PC-9 (cell line): ENCODE measurements at regions not wholly inside any gene's neighbourhood (a gene's known extent, or its start where the extent isn't known, plus 50 kb on each side); places are given as distances from the start of the nearest gene placed in this dataset.

Experiments
- CTCF ChIP-seq: fragments of 200-600 bp; sonication (generic); conservative IDR thresholded peaks from 2 replicates; pipeline ENCODE4 v1.6.1; 2017; ENCODE audit warnings: mixed run types, antibody characterized with exemption, mild to moderate bottlenecking, moderate library complexity
- EZH2 ChIP-seq: fragments of 200-600 bp; sonication (generic); IDR thresholded peaks from 2 replicates; pipeline ENCODE4 v1.8.0; 2017; ENCODE audit warnings: antibody characterized with exemption, low read depth

- TF ChIP-seq EZH2 (no peak), CTCF (no peak)
These were observed 572.5 kb upstream of the ARRDC3 start for GRCh38 chr5:91955610-91956009.
